ENCODE measurements at regions not wholly inside any gene's neighbourhood (a gene's known extent, or its start where the extent isn't known, plus 50 kb on each side); places are given as distances from the start of the nearest gene placed in this dataset.

DNA sequence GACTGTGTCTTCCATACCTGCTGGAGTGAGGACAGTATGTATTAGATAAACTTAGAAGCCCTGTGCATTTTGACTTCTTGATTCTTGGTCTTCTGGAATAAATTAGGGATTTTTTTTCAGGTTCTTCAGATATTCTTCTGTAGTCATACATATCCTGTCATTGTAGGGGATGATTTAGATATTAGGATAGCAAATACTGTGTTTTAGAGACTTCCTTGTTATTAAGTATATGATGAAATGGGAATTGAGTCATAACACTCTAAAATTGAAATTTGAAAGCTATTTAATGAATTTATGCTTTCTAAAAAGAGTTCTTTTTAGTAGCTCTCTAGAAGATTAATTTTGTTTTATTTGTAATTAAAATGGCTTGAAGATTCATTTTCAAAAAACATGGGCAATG lies 371.5 kb upstream of the RGS6 start:
- TF ChIP-seq, protein P1, sequence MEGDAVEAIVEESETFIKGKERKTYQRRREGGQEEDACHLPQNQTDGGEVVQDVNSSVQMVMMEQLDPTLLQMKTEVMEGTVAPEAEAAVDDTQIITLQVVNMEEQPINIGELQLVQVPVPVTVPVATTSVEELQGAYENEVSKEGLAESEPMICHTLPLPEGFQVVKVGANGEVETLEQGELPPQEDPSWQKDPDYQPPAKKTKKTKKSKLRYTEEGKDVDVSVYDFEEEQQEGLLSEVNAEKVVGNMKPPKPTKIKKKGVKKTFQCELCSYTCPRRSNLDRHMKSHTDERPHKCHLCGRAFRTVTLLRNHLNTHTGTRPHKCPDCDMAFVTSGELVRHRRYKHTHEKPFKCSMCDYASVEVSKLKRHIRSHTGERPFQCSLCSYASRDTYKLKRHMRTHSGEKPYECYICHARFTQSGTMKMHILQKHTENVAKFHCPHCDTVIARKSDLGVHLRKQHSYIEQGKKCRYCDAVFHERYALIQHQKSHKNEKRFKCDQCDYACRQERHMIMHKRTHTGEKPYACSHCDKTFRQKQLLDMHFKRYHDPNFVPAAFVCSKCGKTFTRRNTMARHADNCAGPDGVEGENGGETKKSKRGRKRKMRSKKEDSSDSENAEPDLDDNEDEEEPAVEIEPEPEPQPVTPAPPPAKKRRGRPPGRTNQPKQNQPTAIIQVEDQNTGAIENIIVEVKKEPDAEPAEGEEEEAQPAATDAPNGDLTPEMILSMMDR (IDR thresholded peaks at IDR 0.05; ENCODE audit: low read depth, low read length): no peak
- no peak for TF ChIP-seq POLR2A (IDR thresholded peaks at IDR 0.05; ENCODE audit: extremely low read depth, insufficient read length)

All from NB4 (cell line).